Muscle of back (tissue), 3 donors: ENCODE measurements at regions not wholly inside any gene's neighbourhood (a gene's known extent, or its start where the extent isn't known, plus 50 kb on each side); places are given as distances from the start of the nearest gene placed in this dataset.
A peak's percentile ranks its signal among the peaks of the same experiment; 100 is the strongest.
"Not testable (repeated sequence)": the region's sequence is repeated elsewhere in the genome, so short reads cannot be mapped to it uniquely, and the experiment has no call there.

ENCODE experiments used
- DNase-seq, 3 donors: peaks; one replicate each; pipeline versions ENCODE4 v3.0.0 to v3.0.0-alpha.2; 2013

DNA sequence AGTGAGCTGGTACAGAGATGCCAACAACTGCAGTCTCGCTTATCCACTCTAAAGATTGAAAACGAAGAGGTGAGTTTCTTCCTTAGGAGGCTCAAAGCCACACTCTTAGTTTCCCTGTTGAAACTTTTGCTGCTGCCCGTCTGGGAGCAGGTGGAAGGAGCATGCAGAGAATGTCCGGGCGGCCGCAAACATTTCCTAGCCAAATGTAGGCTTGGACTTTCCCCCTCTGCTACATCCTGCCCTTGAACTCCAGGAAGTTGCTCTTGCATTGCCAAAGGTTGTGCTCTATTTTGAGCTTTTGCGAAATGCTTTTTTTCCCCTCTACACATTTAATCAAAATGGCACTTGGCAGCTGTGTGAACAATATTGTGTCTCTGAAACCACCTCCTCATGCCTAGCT is 65.0 kb upstream of the IKBKE start:
- DNase-seq, result not testable (repeated sequence)

DNA sequence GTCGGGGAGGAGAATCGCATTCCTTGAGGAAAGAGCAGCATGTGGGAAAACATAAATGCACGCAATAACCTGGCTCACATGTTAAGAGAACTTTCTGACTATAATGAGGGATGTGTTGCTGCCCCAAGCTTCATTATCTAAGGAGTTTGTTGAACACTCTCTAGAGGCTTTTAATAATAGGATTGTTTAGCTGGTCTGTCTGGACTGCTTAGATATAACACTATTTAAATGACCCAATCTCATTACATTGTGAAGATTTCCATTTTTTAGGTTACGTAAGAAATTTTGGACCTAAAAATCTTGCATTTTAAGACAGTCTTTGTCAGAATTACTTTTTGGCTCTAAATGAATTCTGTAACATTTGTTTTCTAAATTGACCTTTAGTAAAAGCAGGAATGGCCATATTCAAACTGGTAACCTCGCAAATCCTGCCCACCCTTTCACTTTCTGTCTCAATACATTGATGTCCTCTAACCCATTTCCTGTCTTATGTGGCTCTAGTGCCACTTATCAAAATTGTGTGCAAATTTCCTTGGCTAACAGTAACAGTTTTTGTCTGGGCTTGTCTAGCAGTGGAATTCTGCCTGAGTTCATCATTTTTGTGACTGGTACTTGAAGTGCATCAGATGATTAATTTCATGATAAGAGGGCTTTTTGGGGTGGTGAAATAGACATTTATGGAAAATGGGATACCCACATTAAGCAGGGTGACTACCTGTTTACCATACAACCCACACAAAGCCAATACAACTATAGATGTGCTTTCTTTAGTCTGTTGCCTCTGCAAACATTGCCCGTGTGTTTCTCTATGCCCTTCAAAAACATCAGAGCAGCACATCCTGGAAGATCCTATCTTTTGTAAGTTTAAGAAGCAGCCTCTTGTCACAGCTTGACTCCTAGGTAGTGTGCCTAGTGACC is 61.6 kb upstream of the IKBKE start:
- DNase-seq, result not testable (repeated sequence)

DNA sequence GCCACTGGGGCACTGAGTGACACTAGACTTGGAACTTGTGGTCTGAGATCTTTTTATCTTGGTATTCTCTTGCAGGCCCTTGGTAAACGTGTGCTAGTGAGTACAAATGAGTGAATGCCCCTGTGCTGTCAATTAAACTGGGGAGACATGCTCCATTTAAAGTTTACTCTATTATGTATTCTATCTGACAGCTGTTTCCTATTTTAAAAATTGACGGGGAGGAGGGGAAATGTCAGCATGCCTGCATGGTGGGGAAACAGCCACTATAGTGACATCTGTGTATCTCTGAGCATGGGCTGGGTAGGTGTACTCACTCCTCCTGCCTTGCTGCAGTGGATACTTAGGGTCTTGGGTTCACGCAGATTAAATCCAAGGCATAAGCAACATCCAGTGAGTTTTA is 59.0 kb upstream of the IKBKE start:
- no peak for DNase-seq

DNA sequence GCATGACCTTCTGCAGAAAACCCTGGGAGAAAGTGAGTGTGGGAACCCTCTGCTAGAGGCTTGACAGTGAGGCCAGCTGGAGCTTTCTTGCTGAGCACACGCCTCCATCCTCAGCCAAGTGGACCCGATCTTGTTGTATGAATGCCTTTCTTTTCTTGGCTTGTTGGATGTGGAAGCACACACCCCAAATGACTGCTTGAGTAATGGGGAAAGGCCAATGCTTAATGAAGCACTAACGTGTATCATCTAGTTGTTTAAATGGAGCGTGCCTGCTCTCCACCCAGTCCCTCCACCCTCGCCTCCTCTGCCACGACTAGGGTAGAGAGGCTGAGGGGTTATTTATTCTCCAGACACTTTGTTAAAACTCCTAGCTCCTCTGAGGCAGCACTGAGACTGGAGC is 54.3 kb upstream of the IKBKE start:
- peak in 1 of 3 donors; percentile 34 for DNase-seq

DNA sequence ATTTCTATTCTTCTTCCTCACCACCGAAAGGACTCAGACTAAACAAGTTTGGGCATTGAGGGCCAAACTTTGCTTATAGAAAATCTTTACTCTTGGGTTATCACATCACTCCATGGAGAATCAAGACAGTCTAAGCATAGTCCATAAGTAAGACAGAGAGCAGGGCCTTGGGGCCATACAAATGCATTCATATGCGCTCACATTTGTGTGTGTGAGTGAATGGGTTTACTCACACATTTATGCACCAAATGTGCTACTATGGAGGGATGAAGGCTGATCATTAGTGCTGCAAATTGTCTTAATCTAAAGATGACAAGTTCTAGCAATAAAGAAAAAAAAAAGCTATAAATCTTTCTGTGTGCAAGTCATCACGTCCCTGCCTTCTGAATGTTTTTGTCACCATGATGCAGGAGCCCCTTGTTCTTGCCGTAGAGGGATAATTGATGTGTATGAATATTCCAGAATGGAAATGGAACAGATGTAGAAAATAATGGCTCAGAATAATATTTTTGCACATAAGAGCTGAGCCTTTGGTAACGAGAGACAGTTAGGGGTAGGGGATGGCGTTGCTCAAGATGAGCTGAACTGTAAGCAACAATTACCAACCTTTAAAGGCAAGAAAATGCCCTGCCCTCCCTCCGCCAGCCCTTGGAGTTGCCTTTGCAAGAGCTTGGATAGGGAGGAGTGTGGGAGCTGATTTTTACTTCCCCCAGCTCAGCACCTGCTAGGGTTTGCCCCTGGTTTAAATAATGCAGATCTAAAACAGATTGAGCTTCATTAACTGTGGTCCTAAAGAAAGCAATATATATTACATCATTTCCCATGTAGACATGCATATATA is 52.3 kb upstream of the IKBKE start:
- DNase-seq, result no peak

DNA sequence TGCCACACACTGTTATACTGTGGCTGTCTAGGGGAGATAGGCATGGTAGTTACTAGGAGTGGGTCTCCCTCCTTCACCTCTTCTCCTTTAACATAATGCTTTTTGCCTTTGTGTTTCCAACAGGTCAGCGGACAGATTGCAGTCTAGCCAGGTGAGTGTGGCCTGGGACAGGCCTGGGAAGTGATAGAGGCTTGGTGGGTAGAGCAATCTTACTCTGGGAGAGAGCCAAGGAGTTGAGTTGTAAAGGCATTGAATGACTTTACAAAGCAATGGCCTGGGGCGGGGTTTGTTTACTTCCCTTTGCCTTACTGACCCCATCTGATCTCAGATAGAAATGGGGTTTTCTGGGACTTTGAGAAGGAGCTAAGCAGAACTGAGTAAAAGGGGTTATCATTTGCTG is 51.0 kb upstream of the IKBKE start:
- DNase-seq, result no peak

DNA sequence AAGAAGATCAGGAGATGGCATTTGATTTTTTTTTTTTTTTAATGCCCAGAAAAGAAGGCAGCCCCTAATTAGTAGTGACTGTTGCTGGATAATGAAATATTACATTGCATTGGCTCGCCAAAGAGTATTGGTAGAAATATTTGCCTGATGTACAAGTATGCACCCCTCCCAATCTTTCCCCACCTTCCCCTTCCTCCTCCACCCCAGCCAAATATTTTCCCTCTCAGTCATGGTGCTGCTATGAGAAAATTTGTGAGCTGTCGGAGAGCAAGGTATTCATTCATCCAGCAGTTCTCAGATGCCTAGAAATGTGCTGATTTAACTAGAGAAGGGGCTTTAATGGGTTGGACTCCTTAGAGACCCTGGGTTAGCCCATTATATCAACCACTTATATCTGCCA is 50.5 kb upstream of the IKBKE start:
- peak in 1 of 3 donors; percentile 39 for DNase-seq

DNA sequence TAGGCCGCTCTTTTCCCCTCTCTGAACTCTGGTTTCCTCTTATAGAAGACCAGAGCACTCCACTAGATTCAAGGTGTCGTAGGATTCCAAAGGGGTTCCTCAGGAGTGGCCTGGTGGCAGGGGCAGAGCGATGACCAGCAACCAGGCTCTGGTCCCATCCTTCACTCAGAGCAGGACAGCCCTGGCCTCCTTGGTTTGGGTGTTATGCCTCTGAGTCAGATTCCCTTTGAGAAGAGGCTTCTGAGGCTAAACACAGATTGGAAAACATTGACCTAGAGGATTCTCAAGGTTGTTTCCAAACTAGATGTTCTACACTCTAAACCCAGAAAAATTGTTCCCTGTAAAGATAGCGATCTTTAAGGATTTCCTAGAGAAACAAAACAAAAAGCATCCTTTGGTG is 49.8 kb upstream of the IKBKE start:
- no peak for DNase-seq
